ENCODE measurements at regions not wholly inside any gene's neighbourhood (a gene's known extent, or its start where the extent isn't known, plus 50 kb on each side); places are given as distances from the start of the nearest gene placed in this dataset.

DNA sequence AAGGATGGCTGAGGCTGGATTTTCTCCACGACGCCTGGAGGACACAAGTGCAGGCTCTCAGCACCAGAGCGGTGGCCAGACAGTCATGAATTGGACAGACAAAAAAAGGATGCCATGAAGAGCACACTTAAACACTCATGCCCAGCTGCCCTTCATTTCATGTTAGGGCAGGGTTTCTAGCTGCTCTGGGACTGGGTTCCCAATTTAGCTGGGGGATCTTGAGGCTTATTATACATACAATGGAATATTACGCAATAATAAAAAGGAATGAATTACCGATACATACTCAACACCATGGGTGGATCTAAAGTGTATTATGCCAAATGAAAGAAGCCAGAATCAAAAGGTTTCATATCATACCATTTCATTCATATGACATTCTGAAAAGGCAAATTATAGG lies 512.1 kb upstream of the LRRC4C start:
- no peaks in the 10 kb centered on the region for H3K27me3 ChIP-seq (ENCODE audit: control insufficient read depth in 1 of 2, insufficient read depth in 2 of 2, low read length in 2 of 2)
- H3K27ac ChIP-seq (ENCODE audit: extremely low read length, insufficient read depth, low read length), result no peak overlapping the region
- no peak overlapping the region for H3K9ac ChIP-seq (ENCODE audit: insufficient read depth, low read depth, low read length)
- POLR2A ChIA-PET, result no interaction called here
- no peak for ATAC-seq
- H3K79me2 ChIP-seq (ENCODE audit: insufficient read depth, low read length), result no peaks in the 10 kb centered on the region
- TF ChIP-seq FOXK2 (IDR thresholded peaks at IDR 0.05) (no peak), CEBPB (IDR thresholded peaks at IDR 0.05; ENCODE audit: borderline replicate concordance, low read depth, low read length) (peak; percentile 78), ZNF775 (CRISPR knock-in tag; IDR thresholded peaks at IDR 0.05; ENCODE audit: borderline replicate concordance) (no peak), ZNF792 (CRISPR knock-in tag; IDR thresholded peaks at IDR 0.05) (no peak), ESRRA (CRISPR knock-in tag; IDR thresholded peaks at IDR 0.05; ENCODE audit: low read depth) (no peak)
- TF ChIP-seq, protein P1, sequence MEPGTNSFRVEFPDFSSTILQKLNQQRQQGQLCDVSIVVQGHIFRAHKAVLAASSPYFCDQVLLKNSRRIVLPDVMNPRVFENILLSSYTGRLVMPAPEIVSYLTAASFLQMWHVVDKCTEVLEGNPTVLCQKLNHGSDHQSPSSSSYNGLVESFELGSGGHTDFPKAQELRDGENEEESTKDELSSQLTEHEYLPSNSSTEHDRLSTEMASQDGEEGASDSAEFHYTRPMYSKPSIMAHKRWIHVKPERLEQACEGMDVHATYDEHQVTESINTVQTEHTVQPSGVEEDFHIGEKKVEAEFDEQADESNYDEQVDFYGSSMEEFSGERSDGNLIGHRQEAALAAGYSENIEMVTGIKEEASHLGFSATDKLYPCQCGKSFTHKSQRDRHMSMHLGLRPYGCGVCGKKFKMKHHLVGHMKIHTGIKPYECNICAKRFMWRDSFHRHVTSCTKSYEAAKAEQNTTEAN (CRISPR knock-in tag; conservative IDR thresholded peaks at IDR 0.05), result no peak
- H3K36me3 ChIP-seq (replicated peaks in 1 of 2; ENCODE audit: control insufficient read depth in 1 of 2, insufficient read depth in 2 of 2, low read length in 2 of 2), result no peaks in the 10 kb centered on the region
- intact Hi-C loops (cut with micrococcal nuclease; ENCODE audit: unreplicated experiment) (no loop called here), in situ Hi-C loops (cut with HindIII; ENCODE audit: extremely low pct_ligation_motif_present, low pct_unique_long_range_greater_than_20kb) (no loop called here)
- BruUV-seq (replicated peaks), result no TSS peak
- H3K9me3 ChIP-seq (ENCODE audit: low read length), result peaks cover 72% of the 10 kb centered on the region
- no peak overlapping the region for H3K4me3 ChIP-seq (replicated peaks in 1 of 3; ENCODE audit: insufficient read depth in 1 of 3, low read depth in 2 of 3, low read length in 3 of 3)
- DNase-seq (ENCODE audit: low spot score), result no peak
- FAIRE-seq, result no peak
- CTCF ChIA-PET (ENCODE audit: low intra/inter-chr PET ratio, low total read pairs), result no interaction called here
- H3K4me1 ChIP-seq (ENCODE audit: insufficient read depth, low read length), result no peaks in the 10 kb centered on the region
- no peak overlapping the region for H2AFZ ChIP-seq (ENCODE audit: low read length)
- WGBS (ENCODE audit: low lambda C conversion rate), result 32% methylated on average over 5 of the region's 5 CpGs
- no peaks in the 10 kb centered on the region for H4K20me1 ChIP-seq (ENCODE audit: insufficient read depth, low read length)
- H3K4me2 ChIP-seq (ENCODE audit: low read depth, low read length), result no peak overlapping the region

DNA sequence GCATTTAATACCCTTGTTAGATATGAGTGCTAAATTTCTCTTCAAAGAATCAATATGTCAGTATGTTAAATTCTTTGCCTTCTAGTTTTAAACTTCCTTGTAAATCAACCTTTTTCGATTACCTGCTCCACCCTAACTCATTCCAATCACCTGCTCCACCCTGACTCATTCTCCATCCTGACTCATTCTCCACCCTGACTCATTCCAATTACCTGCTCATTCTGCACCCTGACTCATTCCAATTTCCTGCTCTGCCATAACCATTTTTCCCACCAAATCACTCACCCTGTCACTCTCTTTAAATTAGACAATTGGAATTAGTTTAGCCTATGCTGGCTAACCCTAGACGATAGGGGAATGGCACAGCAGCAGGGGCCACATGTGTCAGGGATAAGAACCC lies 519.5 kb upstream of the LRRC4C start:
- H2AFZ ChIP-seq (ENCODE audit: low read length), result no peak overlapping the region
- no peaks in the 10 kb centered on the region for H3K4me1 ChIP-seq (ENCODE audit: insufficient read depth, low read length)
- no peaks in the 10 kb centered on the region for H3K27me3 ChIP-seq (ENCODE audit: control insufficient read depth in 1 of 2, insufficient read depth in 2 of 2, low read length in 2 of 2)
- intact Hi-C loops (cut with micrococcal nuclease; ENCODE audit: unreplicated experiment), result no loop called here
- WGBS (ENCODE audit: low lambda C conversion rate), result 1% methylated on average over 2 of the region's 2 CpGs
- H3K9me3 ChIP-seq (ENCODE audit: low read length), result peaks cover 78% of the 10 kb centered on the region
- H4K20me1 ChIP-seq (ENCODE audit: insufficient read depth, low read length), result no peaks in the 10 kb centered on the region
- ChIA-PET POLR2A (no interaction called here), CTCF (ENCODE audit: low intra/inter-chr PET ratio, low total read pairs) (no interaction called here)
- H3K27ac ChIP-seq (ENCODE audit: extremely low read length, insufficient read depth, low read length), result no peak overlapping the region
- H3K79me2 ChIP-seq (ENCODE audit: insufficient read depth, low read length), result no peaks in the 10 kb centered on the region
- H3K4me3 ChIP-seq (replicated peaks in 1 of 3; ENCODE audit: insufficient read depth in 1 of 3, low read depth in 2 of 3, low read length in 3 of 3), result no peak overlapping the region
- no peak overlapping the region for H3K9ac ChIP-seq (ENCODE audit: insufficient read depth, low read depth, low read length)
- H3K36me3 ChIP-seq (replicated peaks in 1 of 2; ENCODE audit: control insufficient read depth in 1 of 2, insufficient read depth in 2 of 2, low read length in 2 of 2), result no peaks in the 10 kb centered on the region
- in situ Hi-C loops (cut with HindIII; ENCODE audit: extremely low pct_ligation_motif_present, low pct_unique_long_range_greater_than_20kb), result no loop called here
- ATAC-seq (no peak), FAIRE-seq (no peak), DNase-seq (ENCODE audit: low spot score) (no peak)
- no TSS peak for BruUV-seq (replicated peaks)
- H3K4me2 ChIP-seq (ENCODE audit: low read depth, low read length), result no peak overlapping the region
- TF ChIP-seq CC2D1A (CRISPR knock-in tag; IDR thresholded peaks at IDR 0.05), result no peak
- no peak for TF ChIP-seq SMC3 (IDR thresholded peaks at IDR 0.05; ENCODE audit: low read length)
- no peak for TF ChIP-seq MAZ (IDR thresholded peaks at IDR 0.05; ENCODE audit: borderline replicate concordance, low read depth, low read length)
- no peak for TF ChIP-seq MAZ (CRISPR knock-in tag; IDR thresholded peaks at IDR 0.05; ENCODE audit: low read depth)
- no peak for TF ChIP-seq GABPA (IDR thresholded peaks at IDR 0.05; ENCODE audit: low read depth, low read length)
- TF ChIP-seq GABPA (CRISPR knock-in tag; IDR thresholded peaks at IDR 0.05; ENCODE audit: low read depth), result no peak
- TF ChIP-seq ZNF724P (CRISPR knock-in tag; IDR thresholded peaks at IDR 0.05; ENCODE audit: borderline replicate concordance), result no peak
- no peak for TF ChIP-seq MAFK (conservative IDR thresholded peaks at IDR 0.05 in 1 of 2, IDR thresholded peaks at IDR 0.05 in 1 of 2; ENCODE audit: low read length in 2 of 2)
- TF ChIP-seq ZBTB49 (CRISPR knock-in tag; IDR thresholded peaks at IDR 0.05; ENCODE audit: borderline replicate concordance), result no peak
- TF ChIP-seq ZNF678 (CRISPR knock-in tag; IDR thresholded peaks at IDR 0.05), result no peak
- no peak for TF ChIP-seq TRIM24 (CRISPR knock-in tag; IDR thresholded peaks at IDR 0.05)
- TF ChIP-seq SP2 (CRISPR knock-in tag; IDR thresholded peaks at IDR 0.05), result no peak
- TF ChIP-seq SETDB1 (CRISPR knock-in tag; IDR thresholded peaks at IDR 0.05; ENCODE audit: borderline replicate concordance), result no peak
- no peak for TF ChIP-seq SOX5 (CRISPR knock-in tag; IDR thresholded peaks at IDR 0.05; ENCODE audit: borderline replicate concordance)
